ENCODE measurements at regions not wholly inside any gene's neighbourhood (a gene's known extent, or its start where the extent isn't known, plus 50 kb on each side); places are given as distances from the start of the nearest gene placed in this dataset.

DNA sequence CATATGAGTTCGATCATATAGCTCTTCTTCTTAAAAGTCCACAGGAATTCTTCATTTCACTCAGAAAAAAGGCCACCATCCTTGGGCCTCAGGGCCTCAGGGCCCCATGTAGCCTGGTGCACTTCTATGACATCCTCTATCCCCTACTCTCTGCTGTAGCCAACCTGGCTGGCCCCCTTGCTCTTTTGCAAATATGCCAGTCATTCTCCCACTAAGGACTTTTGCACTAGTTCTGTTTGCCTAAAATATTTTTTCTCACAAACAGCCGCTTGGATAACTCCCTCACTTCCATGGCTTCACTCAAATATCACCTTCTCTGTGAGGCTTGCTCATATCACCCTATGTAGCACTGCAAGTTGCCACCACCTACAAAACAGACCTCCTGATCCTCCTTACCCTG, 604.7 kb upstream of the JAG1 start (continued):
- TF ChIP-seq FOSL1 (IDR thresholded peaks at IDR 0.05; ENCODE audit: low read depth) (no peak), TCF7L2 (IDR thresholded peaks at IDR 0.05; ENCODE audit: borderline replicate concordance, extremely low read depth, insufficient read depth, insufficient read length) (no peak)

DNA sequence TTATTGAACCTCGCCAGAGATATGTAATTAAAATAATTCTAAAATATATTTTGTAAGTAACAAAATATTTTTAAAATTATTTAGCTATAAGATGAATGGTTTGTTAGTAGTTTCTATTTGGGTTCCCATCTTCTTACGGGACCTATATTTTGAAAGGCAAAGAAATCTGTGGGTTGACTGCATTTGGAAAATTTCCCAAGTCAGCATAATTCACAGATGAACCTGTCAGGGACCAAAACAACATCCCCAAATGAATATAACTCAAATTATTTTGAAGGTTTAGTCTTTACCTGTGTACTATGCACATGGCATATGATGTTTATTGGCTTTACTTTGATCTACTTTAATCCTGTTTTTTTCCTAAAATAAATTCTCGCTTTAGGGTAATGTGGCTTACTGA, 607.4 kb upstream of the JAG1 start:
- ChIA-PET RAD21 (ENCODE audit: low non-redundant PET in 1 of 2, low total read pairs in 2 of 2, uncharacterized antibody in 2 of 2, unreplicated experiment in 2 of 2) (no interaction called here), POLR2A (no interaction called here)

More for the DNA sequence above, 607.4 kb upstream of the JAG1 start:
- Histone ChIP-seq H3K9me2 (ENCODE audit: insufficient read depth) (no peaks in the 10 kb centered on the region), H3K27ac (ENCODE audit: low read depth, low read length) (no peak overlapping the region), H3K4me3 (replicated peaks in 1 of 2; ENCODE audit: low read depth in 1 of 2, low read length in 2 of 2) (no peak overlapping the region), H3K36me3 (ENCODE audit: control insufficient read depth in 1 of 2, insufficient read depth in 2 of 2, low read length in 2 of 2) (no peaks in the 10 kb centered on the region), H3K4me1 (ENCODE audit: control insufficient read depth in 1 of 2, insufficient read depth in 2 of 2, low read length in 2 of 2) (no peaks in the 10 kb centered on the region), H3K9me3 (ENCODE audit: control insufficient read depth in 1 of 2, insufficient read depth in 1 of 2, low read depth in 1 of 2, low read length in 2 of 2) (no peaks in the 10 kb centered on the region), H3K9ac (ENCODE audit: low read length) (no peak overlapping the region), H3K27me3 (ENCODE audit: insufficient read depth, low read length) (no peaks in the 10 kb centered on the region), H3K4me2 (ENCODE audit: low read length) (no peak overlapping the region), H3K79me2 (ENCODE audit: insufficient read depth, low read length) (no peaks in the 10 kb centered on the region), H2AFZ (ENCODE audit: low read depth, low read length, poor library complexity, severe bottlenecking) (no peak overlapping the region), H4K20me1 (ENCODE audit: insufficient read depth) (no peaks in the 10 kb centered on the region)
- DNase-seq (ENCODE audit: low read depth, low spot score) (no peak), ATAC-seq (no peak)
- no peak for TF ChIP-seq TCF7L2 (IDR thresholded peaks at IDR 0.05; ENCODE audit: borderline replicate concordance, extremely low read depth, insufficient read depth, insufficient read length)
- TF ChIP-seq, protein P1, sequence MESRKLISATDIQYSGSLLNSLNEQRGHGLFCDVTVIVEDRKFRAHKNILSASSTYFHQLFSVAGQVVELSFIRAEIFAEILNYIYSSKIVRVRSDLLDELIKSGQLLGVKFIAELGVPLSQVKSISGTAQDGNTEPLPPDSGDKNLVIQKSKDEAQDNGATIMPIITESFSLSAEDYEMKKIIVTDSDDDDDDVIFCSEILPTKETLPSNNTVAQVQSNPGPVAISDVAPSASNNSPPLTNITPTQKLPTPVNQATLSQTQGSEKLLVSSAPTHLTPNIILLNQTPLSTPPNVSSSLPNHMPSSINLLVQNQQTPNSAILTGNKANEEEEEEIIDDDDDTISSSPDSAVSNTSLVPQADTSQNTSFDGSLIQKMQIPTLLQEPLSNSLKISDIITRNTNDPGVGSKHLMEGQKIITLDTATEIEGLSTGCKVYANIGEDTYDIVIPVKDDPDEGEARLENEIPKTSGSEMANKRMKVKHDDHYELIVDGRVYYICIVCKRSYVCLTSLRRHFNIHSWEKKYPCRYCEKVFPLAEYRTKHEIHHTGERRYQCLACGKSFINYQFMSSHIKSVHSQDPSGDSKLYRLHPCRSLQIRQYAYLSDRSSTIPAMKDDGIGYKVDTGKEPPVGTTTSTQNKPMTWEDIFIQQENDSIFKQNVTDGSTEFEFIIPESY (IDR thresholded peaks at IDR 0.05; ENCODE audit: extremely low read depth, insufficient replicate concordance, low read length) = no peak
- no peak for TF ChIP-seq CEBPB (IDR thresholded peaks at IDR 0.05; ENCODE audit: low read depth)
- no peak for TF ChIP-seq ELF1 (IDR thresholded peaks at IDR 0.05; ENCODE audit: borderline replicate concordance, low read depth)
- TF ChIP-seq, protein P2, sequence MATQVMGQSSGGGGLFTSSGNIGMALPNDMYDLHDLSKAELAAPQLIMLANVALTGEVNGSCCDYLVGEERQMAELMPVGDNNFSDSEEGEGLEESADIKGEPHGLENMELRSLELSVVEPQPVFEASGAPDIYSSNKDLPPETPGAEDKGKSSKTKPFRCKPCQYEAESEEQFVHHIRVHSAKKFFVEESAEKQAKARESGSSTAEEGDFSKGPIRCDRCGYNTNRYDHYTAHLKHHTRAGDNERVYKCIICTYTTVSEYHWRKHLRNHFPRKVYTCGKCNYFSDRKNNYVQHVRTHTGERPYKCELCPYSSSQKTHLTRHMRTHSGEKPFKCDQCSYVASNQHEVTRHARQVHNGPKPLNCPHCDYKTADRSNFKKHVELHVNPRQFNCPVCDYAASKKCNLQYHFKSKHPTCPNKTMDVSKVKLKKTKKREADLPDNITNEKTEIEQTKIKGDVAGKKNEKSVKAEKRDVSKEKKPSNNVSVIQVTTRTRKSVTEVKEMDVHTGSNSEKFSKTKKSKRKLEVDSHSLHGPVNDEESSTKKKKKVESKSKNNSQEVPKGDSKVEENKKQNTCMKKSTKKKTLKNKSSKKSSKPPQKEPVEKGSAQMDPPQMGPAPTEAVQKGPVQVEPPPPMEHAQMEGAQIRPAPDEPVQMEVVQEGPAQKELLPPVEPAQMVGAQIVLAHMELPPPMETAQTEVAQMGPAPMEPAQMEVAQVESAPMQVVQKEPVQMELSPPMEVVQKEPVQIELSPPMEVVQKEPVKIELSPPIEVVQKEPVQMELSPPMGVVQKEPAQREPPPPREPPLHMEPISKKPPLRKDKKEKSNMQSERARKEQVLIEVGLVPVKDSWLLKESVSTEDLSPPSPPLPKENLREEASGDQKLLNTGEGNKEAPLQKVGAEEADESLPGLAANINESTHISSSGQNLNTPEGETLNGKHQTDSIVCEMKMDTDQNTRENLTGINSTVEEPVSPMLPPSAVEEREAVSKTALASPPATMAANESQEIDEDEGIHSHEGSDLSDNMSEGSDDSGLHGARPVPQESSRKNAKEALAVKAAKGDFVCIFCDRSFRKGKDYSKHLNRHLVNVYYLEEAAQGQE (IDR thresholded peaks at IDR 0.05; ENCODE audit: low read depth) = no peak
- TF ChIP-seq EZH2phosphoT487 (IDR thresholded peaks at IDR 0.05; ENCODE audit: borderline replicate concordance) = no peak
- TF ChIP-seq RAD21 (IDR thresholded peaks at IDR 0.05; ENCODE audit: low read depth) = no peak
- no peak for TF ChIP-seq ZNF274 (IDR thresholded peaks at IDR 0.05; ENCODE audit: low read depth, low read length)
- no peak for TF ChIP-seq CBX3 (IDR thresholded peaks at IDR 0.05; ENCODE audit: low read depth)
- no peak for TF ChIP-seq SIN3A (IDR thresholded peaks at IDR 0.05; ENCODE audit: low read depth)
- TF ChIP-seq POLR2A (IDR thresholded peaks at IDR 0.05; ENCODE audit: borderline replicate concordance, extremely low read depth, insufficient read depth, insufficient read length) = no peak
- TF ChIP-seq, protein P3, sequence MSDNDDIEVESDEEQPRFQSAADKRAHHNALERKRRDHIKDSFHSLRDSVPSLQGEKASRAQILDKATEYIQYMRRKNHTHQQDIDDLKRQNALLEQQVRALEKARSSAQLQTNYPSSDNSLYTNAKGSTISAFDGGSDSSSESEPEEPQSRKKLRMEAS (IDR thresholded peaks at IDR 0.05) = no peak
- TF ChIP-seq ZFX (IDR thresholded peaks at IDR 0.05) = no peak
- TF ChIP-seq, protein P4, sequence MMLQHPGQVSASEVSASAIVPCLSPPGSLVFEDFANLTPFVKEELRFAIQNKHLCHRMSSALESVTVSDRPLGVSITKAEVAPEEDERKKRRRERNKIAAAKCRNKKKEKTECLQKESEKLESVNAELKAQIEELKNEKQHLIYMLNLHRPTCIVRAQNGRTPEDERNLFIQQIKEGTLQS (IDR thresholded peaks at IDR 0.05) = no peak
- TF ChIP-seq YY1 (IDR thresholded peaks at IDR 0.05; ENCODE audit: extremely low read depth, insufficient replicate concordance, low read depth, low read length) = no peak
- no TSS peak for BruUV-seq (replicated peaks)
- intact Hi-C loops (cut with micrococcal nuclease) = no loop called here
- CTCF ChIA-PET = no interaction called here
